ENCODE measurements at regions not wholly inside any gene's neighbourhood (a gene's known extent, or its start where the extent isn't known, plus 50 kb on each side); places are given as distances from the start of the nearest gene placed in this dataset.

DNA sequence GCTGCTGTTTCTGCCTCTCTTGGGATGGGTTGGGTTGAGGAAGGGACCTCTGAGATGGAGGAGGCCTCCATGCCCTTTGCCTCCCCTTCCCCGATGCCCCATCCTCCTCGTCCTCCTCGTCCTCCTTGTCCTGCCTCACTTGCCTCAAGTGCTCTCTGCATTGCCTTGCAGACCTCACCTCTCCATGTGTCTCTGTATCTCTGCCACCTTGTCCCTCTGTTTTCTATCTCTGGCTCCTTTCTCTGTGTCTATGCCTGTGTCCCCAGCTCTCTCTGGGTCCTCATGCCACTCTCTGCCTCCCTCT is 87.5 kb downstream of the MCFD2 start (continued):
- no peak for TF ChIP-seq KDM5A (IDR thresholded peaks at IDR 0.05)
- no peak for TF ChIP-seq CBX8 (IDR thresholded peaks at IDR 0.05)

DNA sequence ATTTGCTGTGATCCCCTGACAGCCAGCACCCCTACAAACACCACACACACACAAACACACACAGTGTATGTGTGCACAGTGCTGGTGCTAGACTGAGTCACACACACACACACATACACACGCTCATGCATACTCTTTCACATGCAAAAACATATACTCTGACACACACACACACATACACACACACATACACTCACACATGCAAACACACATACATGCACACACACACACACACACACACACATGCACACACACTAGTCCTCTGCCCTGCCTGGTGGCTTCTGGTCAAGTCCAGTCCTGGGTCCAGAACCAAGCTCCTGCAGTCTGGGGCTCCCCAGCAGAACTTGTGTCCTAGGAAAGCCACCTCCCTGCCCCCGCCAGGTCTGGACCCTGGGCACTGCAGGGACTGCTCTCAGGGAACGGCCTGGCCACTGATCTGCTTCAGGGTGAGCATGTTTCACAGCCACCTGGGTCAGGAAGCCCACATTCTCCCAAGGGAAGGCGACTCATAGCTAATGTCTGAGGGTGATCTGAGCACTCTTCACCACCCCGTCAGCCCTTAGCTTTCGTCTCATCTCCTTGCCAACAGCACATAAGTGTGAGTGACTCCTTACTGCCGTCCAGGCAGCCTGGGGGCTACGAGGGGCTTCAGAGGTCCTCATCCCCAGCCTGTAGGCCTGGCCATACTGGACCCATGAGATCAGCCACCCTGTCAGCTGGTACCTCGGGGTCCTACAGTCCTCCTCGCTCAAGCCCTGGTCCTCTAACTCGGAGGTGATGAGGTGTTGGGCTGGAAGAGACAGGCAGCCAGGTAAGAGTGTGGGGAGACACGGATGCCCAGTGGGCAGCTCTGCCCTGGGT is 88.1 kb downstream of the MCFD2 start:
- TF ChIP-seq ZSCAN20 (CRISPR knock-in tag; IDR thresholded peaks at IDR 0.05) (no peak), EHF (CRISPR knock-in tag; IDR thresholded peaks at IDR 0.05) (no peak), HOXB13 (CRISPR knock-in tag; IDR thresholded peaks at IDR 0.05; ENCODE audit: low read depth) (no peak), MAZ (IDR thresholded peaks at IDR 0.05; ENCODE audit: borderline replicate concordance, low read depth, low read length) (no peak), SMC3 (IDR thresholded peaks at IDR 0.05) (no peak), CBX2 (IDR thresholded peaks at IDR 0.05; ENCODE audit: borderline replicate concordance, low read depth) (no peak)
- TF ChIP-seq, protein P1, sequence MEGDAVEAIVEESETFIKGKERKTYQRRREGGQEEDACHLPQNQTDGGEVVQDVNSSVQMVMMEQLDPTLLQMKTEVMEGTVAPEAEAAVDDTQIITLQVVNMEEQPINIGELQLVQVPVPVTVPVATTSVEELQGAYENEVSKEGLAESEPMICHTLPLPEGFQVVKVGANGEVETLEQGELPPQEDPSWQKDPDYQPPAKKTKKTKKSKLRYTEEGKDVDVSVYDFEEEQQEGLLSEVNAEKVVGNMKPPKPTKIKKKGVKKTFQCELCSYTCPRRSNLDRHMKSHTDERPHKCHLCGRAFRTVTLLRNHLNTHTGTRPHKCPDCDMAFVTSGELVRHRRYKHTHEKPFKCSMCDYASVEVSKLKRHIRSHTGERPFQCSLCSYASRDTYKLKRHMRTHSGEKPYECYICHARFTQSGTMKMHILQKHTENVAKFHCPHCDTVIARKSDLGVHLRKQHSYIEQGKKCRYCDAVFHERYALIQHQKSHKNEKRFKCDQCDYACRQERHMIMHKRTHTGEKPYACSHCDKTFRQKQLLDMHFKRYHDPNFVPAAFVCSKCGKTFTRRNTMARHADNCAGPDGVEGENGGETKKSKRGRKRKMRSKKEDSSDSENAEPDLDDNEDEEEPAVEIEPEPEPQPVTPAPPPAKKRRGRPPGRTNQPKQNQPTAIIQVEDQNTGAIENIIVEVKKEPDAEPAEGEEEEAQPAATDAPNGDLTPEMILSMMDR (IDR thresholded peaks at IDR 0.05) = no peak
- TF ChIP-seq, protein P2, sequence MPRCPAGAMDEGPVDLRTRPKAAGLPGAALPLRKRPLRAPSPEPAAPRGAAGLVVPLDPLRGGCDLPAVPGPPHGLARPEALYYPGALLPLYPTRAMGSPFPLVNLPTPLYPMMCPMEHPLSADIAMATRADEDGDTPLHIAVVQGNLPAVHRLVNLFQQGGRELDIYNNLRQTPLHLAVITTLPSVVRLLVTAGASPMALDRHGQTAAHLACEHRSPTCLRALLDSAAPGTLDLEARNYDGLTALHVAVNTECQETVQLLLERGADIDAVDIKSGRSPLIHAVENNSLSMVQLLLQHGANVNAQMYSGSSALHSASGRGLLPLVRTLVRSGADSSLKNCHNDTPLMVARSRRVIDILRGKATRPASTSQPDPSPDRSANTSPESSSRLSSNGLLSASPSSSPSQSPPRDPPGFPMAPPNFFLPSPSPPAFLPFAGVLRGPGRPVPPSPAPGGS (IDR thresholded peaks at IDR 0.05) = no peak
- TF ChIP-seq, protein P3, sequence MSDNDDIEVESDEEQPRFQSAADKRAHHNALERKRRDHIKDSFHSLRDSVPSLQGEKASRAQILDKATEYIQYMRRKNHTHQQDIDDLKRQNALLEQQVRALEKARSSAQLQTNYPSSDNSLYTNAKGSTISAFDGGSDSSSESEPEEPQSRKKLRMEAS (IDR thresholded peaks at IDR 0.05) = no peak
- TF ChIP-seq, protein P4, sequence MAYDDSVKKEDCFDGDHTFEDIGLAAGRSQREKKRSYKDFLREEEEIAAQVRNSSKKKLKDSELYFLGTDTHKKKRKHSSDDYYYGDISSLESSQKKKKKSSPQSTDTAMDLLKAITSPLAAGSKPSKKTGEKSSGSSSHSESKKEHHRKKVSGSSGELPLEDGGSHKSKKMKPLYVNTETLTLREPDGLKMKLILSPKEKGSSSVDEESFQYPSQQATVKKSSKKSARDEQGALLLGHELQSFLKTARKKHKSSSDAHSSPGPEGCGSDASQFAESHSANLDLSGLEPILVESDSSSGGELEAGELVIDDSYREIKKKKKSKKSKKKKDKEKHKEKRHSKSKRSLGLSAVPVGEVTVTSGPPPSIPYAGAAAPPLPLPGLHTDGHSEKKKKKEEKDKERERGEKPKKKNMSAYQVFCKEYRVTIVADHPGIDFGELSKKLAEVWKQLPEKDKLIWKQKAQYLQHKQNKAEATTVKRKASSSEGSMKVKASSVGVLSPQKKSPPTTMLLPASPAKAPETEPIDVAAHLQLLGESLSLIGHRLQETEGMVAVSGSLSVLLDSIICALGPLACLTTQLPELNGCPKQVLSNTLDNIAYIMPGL (CRISPR knock-in tag; IDR thresholded peaks at IDR 0.05; ENCODE audit: borderline replicate concordance) = no peak
- TF ChIP-seq, protein P5, sequence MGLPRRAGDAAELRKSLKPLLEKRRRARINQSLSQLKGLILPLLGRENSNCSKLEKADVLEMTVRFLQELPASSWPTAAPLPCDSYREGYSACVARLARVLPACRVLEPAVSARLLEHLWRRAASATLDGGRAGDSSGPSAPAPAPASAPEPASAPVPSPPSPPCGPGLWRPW (IDR thresholded peaks at IDR 0.05) = no peak
- TF ChIP-seq, protein P6, sequence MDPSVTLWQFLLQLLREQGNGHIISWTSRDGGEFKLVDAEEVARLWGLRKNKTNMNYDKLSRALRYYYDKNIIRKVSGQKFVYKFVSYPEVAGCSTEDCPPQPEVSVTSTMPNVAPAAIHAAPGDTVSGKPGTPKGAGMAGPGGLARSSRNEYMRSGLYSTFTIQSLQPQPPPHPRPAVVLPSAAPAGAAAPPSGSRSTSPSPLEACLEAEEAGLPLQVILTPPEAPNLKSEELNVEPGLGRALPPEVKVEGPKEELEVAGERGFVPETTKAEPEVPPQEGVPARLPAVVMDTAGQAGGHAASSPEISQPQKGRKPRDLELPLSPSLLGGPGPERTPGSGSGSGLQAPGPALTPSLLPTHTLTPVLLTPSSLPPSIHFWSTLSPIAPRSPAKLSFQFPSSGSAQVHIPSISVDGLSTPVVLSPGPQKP (IDR thresholded peaks at IDR 0.05; ENCODE audit: low read depth, low read length) = no peak
- ATAC-seq (peak in 1 of 2 experiments; percentile 59; a peak in 3 of 6 replicates), DNase-seq (ENCODE audit: low read depth in 1 of 2, low spot score in 1 of 2) (no peak), FAIRE-seq (no peak)
- ChIA-PET CTCF (interaction anchor here (0.8 to 0.9 kb wide), 2 partner anchors 14 to 18 kb away, joined by 3 read pairs; no protein-coding TSS in a partner anchor), POLR2A (no interaction called here)
- Histone ChIP-seq H3K4me3 (no peak overlapping the region), H3K4me2 (no peak overlapping the region), H3K27ac (peak overlapping the region in 1 of 2 experiments; percentile 60; a peak in 3 of 6 replicates), H3K9me3 (peaks cover 10% of the 10 kb centered on the region; the same call in 2 of the 3 replicates), H3K4me1 (peaks cover 15% of the 10 kb centered on the region; the same call in 1 of the 3 replicates)
- 79% methylated on average over 11 of the region's 12 CpGs for WGBS (ENCODE audit: missing lambda C conversion rate)

DNA sequence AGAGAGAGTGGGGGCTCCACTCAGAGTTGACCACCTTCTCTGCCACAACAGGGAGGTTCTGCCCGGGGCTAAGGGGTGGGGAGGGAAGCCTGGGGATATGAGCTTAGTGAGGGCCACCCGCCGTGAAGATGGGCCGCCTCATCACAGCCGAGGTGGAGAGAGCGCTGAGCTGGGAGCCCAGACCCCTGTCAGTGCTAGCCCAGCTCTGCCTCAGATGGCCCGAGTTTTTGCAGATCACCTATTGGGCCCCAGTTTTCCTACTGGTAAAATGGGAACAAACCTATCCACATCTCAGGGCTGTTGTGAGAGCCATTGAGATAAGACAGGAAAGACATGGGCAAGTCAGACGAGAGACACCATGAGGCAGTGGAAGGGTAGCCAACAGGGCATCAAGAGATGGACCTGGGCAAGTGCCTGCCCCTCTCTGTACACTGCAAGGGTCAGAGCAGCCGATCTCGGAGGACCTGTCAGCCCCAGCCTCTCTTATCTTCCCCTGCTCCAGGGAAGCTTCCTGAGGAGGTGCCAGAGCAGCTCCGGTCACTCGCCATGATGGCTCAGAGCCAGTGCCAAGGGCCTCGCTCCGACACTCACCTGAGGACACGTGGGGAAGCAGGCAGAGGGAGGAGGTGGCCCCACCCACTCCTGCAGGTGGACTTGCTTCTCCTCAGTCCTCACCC is 88.9 kb downstream of the MCFD2 start:
- TF ChIP-seq PHF8 (IDR thresholded peaks at IDR 0.05; ENCODE audit: borderline replicate concordance, low read depth) (no peak), CBX2 (IDR thresholded peaks at IDR 0.05; ENCODE audit: borderline replicate concordance, low read depth) (no peak), RNF2 (IDR thresholded peaks at IDR 0.05; ENCODE audit: borderline replicate concordance, low read depth) (no peak), SREBF2 (IDR thresholded peaks at IDR 0.05) (no peak), POLR2A (IDR thresholded peaks at IDR 0.05; ENCODE audit: low read length) (no peak), HOXB13 (CRISPR knock-in tag; IDR thresholded peaks at IDR 0.05; ENCODE audit: low read depth) (no peak)
- TF ChIP-seq, protein P3 (IDR thresholded peaks at IDR 0.05) = no peak
- TF ChIP-seq, protein P2 (IDR thresholded peaks at IDR 0.05) = no peak
- H3K4me2 ChIP-seq = no peak overlapping the region
- H3K4me3 ChIP-seq = no peak overlapping the region

More for the DNA sequence above, 88.9 kb downstream of the MCFD2 start:
- 88% methylated on average over 15 of the region's 15 CpGs for WGBS (ENCODE audit: missing lambda C conversion rate)
- CTCF ChIA-PET = no interaction called here
- FAIRE-seq = no peak
- POLR2A ChIA-PET = no interaction called here
- peak in 1 of 2 experiments; percentile 12; a peak in 1 of 6 replicates for ATAC-seq
- peak overlapping the region in 1 of 2 experiments; percentile 60; a peak in 3 of 6 replicates for H3K27ac ChIP-seq
- DNase-seq (ENCODE audit: low read depth in 1 of 2, low spot score in 1 of 2) = no peak
- H3K4me1 ChIP-seq = peaks cover 15% of the 10 kb centered on the region; the same call in 1 of the 3 replicates
- peaks cover 10% of the 10 kb centered on the region; the same call in 2 of the 3 replicates for H3K9me3 ChIP-seq

All from A549 (cell line).